BLaER1 treated with 17β-estradiol and CSF1 and Interleukin-3, amounts not matched to agents 10 nM and 100 nM (cell line): ENCODE measurements at regions not wholly inside any gene's neighbourhood (a gene's known extent, or its start where the extent isn't known, plus 50 kb on each side); places are given as distances from the start of the nearest gene placed in this dataset.
"Not testable (repeated sequence)": the region's sequence is repeated elsewhere in the genome, so short reads cannot be mapped to it uniquely, and the experiment has no call there.

Experiments used
- H3K27ac ChIP-seq, 11 experiments: shearing (Covaris generic); formaldehyde crosslinking; 2 replicates each; pipeline ENCODE4 v1.8.1; 2022
- H3K27me3 ChIP-seq, 11 experiments: shearing (Covaris generic); formaldehyde crosslinking; 2 replicates each; pipeline ENCODE4 v1.8.1; 2022
- H3K36me3 ChIP-seq, 11 experiments: shearing (Covaris generic); formaldehyde crosslinking; 2 replicates each; pipeline ENCODE4 v1.8.1; 2022
- H3K4me1 ChIP-seq, 10 experiments: shearing (Covaris generic); formaldehyde crosslinking; 2 replicates each; pipeline ENCODE4 v1.8.1; 2022
- H3K4me2 ChIP-seq, 11 experiments: shearing (Covaris generic); formaldehyde crosslinking; 2 replicates each; pipeline ENCODE4 v1.8.1; 2022
- H3K4me3 ChIP-seq, 10 experiments: shearing (Covaris generic); formaldehyde crosslinking; 2 replicates each; pipeline ENCODE4 v1.8.1; 2022
- H3K9ac ChIP-seq, 11 experiments: shearing (Covaris generic); formaldehyde crosslinking; 2 replicates each; pipeline ENCODE4 v1.8.1; 2022
- H3K9me3 ChIP-seq, 11 experiments: shearing (Covaris generic); formaldehyde crosslinking; replicated peaks in 1 of 11; 2 replicates each; pipeline ENCODE4 v1.8.1; 2022
- H4K20me1 ChIP-seq, 11 experiments: shearing (Covaris generic); formaldehyde crosslinking; 2 replicates each; pipeline ENCODE4 v1.8.1; 2022
- Cebpa-rat ChIP-seq, 11 experiments: shearing (Covaris generic); IDR thresholded peaks; 2 replicates each; pipeline ENCODE4 v1.8.1; 2022

GRCh38 chr7:19284136-19284535, 138.9 kb upstream of the FERD3L start:
- no peak for TF ChIP-seq Cebpa-rat (IDR thresholded peaks at IDR 0.05)
- 0 out of 22 replicates have a peak, but pooled peaks cover 0 to 2% (median 0%) of the 10 kb centered on the region in 11 experiments for H3K9me3 ChIP-seq
- no peak overlapping the region for H3K27ac ChIP-seq
- no peak overlapping the region for H3K9ac ChIP-seq
- no peaks in the 10 kb centered on the region for H3K4me1 ChIP-seq
- no peaks in the 10 kb centered on the region for H3K36me3 ChIP-seq
- no peak overlapping the region for H3K4me3 ChIP-seq
- H3K4me2 ChIP-seq: no peak overlapping the region
- no peaks in the 10 kb centered on the region for H4K20me1 ChIP-seq
- H3K27me3 ChIP-seq: no peaks in the 10 kb centered on the region

- H3K9me3 ChIP-seq: peaks cover 0 to 8% (median 0%) of the 10 kb centered on the region in 11 experiments; a peak in 1 of 22 replicates
- TF ChIP-seq Cebpa-rat (IDR thresholded peaks at IDR 0.05): no peak
Observed at GRCh38 chr7:19275000-19275399, 129.8 kb upstream of the FERD3L start.

GRCh38 chr7:19272329-19272728, 127.1 kb upstream of the FERD3L start:
- not testable (repeated sequence) for H3K4me1 ChIP-seq, H4K20me1 ChIP-seq

More at GRCh38 chr7:19275000-19275399, 129.8 kb upstream of the FERD3L start:
- Histone ChIP-seq H3K4me3 (no peak overlapping the region), H3K36me3 (no peaks in the 10 kb centered on the region), H3K4me1 (no peaks in the 10 kb centered on the region), H3K9ac (no peak overlapping the region), H3K4me2 (no peak overlapping the region), H4K20me1 (no peaks in the 10 kb centered on the region), H3K27ac (no peak overlapping the region), H3K27me3 (no peaks in the 10 kb centered on the region)

GRCh38 chr7:19269301-19269700, 124.1 kb upstream of the FERD3L start:
- no peak for TF ChIP-seq Cebpa-rat (IDR thresholded peaks at IDR 0.05)
- H3K27ac ChIP-seq: no peak overlapping the region
- no peaks in the 10 kb centered on the region for H3K36me3 ChIP-seq
- H4K20me1 ChIP-seq: no peaks in the 10 kb centered on the region
- no peaks in the 10 kb centered on the region for H3K27me3 ChIP-seq
- H3K4me3 ChIP-seq: no peak overlapping the region
- H3K4me2 ChIP-seq: no peak overlapping the region
- no peak overlapping the region for H3K9ac ChIP-seq
- H3K9me3 ChIP-seq: no peaks in the 10 kb centered on the region
- H3K4me1 ChIP-seq: no peaks in the 10 kb centered on the region

More at GRCh38 chr7:19272329-19272728, 127.1 kb upstream of the FERD3L start:
- H3K4me3 ChIP-seq, H3K27ac ChIP-seq, H3K36me3 ChIP-seq, H3K9me3 ChIP-seq, H3K9ac ChIP-seq, H3K27me3 ChIP-seq, H3K4me2 ChIP-seq: not testable (repeated sequence)

GRCh38 chr7:19268737-19269136, 123.5 kb upstream of the FERD3L start:
- TF ChIP-seq Cebpa-rat (IDR thresholded peaks at IDR 0.05): no peak
- no peaks in the 10 kb centered on the region for H4K20me1 ChIP-seq
- no peak overlapping the region for H3K4me3 ChIP-seq
- H3K9me3 ChIP-seq: no peaks in the 10 kb centered on the region
- no peak overlapping the region for H3K9ac ChIP-seq
- no peaks in the 10 kb centered on the region for H3K36me3 ChIP-seq
- H3K27me3 ChIP-seq: no peaks in the 10 kb centered on the region
- no peaks in the 10 kb centered on the region for H3K4me1 ChIP-seq
- no peak overlapping the region for H3K27ac ChIP-seq
- no peak overlapping the region for H3K4me2 ChIP-seq

- no peak overlapping the region for H3K27ac ChIP-seq
- H3K4me2 ChIP-seq: no peak overlapping the region
- no peaks in the 10 kb centered on the region for H3K4me1 ChIP-seq
- no peak overlapping the region for H3K4me3 ChIP-seq
- no peaks in the 10 kb centered on the region for H3K27me3 ChIP-seq
- no peak for TF ChIP-seq Cebpa-rat (IDR thresholded peaks at IDR 0.05)
- no peaks in the 10 kb centered on the region; a peak in 2 of 22 replicates for H3K9me3 ChIP-seq
- H3K9ac ChIP-seq: no peak overlapping the region
- H4K20me1 ChIP-seq: no peaks in the 10 kb centered on the region
- H3K36me3 ChIP-seq: no peaks in the 10 kb centered on the region
Observed at GRCh38 chr7:19262826-19263225, 117.6 kb upstream of the FERD3L start.

GRCh38 chr7:19249281-19249680, 104.1 kb upstream of the FERD3L start:
- Histone ChIP-seq H3K27ac (no peak overlapping the region), H3K27me3 (no peaks in the 10 kb centered on the region), H3K4me2 (no peak overlapping the region), H3K9me3 (peaks cover 0 to 10% (median 4%) of the 10 kb centered on the region in 11 experiments; a peak in 6 of 22 replicates), H4K20me1 (no peaks in the 10 kb centered on the region), H3K36me3 (no peaks in the 10 kb centered on the region), H3K9ac (no peak overlapping the region), H3K4me1 (no peaks in the 10 kb centered on the region), H3K4me3 (no peak overlapping the region)
- no peak for TF ChIP-seq Cebpa-rat (IDR thresholded peaks at IDR 0.05)

- Histone ChIP-seq H3K4me1 (no peaks in the 10 kb centered on the region), H3K4me3 (no peak overlapping the region), H3K9ac (no peak overlapping the region), H3K27ac (no peak overlapping the region), H3K9me3 (peaks cover 0 to 10% (median 4%) of the 10 kb centered on the region in 11 experiments; a peak in 6 of 22 replicates), H4K20me1 (no peaks in the 10 kb centered on the region), H3K4me2 (no peak overlapping the region), H3K36me3 (no peaks in the 10 kb centered on the region), H3K27me3 (no peaks in the 10 kb centered on the region)
- no peak for TF ChIP-seq Cebpa-rat (IDR thresholded peaks at IDR 0.05)
Observed at GRCh38 chr7:19248681-19249080, 103.5 kb upstream of the FERD3L start.

- Histone ChIP-seq H3K4me3 (no peak overlapping the region), H3K9me3 (peaks cover 0 to 10% (median 4%) of the 10 kb centered on the region in 11 experiments; a peak in 6 of 22 replicates), H3K4me1 (no peaks in the 10 kb centered on the region), H3K36me3 (no peaks in the 10 kb centered on the region), H3K27me3 (no peaks in the 10 kb centered on the region), H3K4me2 (no peak overlapping the region), H4K20me1 (no peaks in the 10 kb centered on the region), H3K9ac (no peak overlapping the region), H3K27ac (no peak overlapping the region)
- no peak for TF ChIP-seq Cebpa-rat (IDR thresholded peaks at IDR 0.05)
Observed at GRCh38 chr7:19248115-19248514, 102.9 kb upstream of the FERD3L start.

GRCh38 chr7:19247017-19247416, 101.8 kb upstream of the FERD3L start:
- Histone ChIP-seq H3K27me3 (no peaks in the 10 kb centered on the region), H3K27ac (no peak overlapping the region), H4K20me1 (no peaks in the 10 kb centered on the region), H3K36me3 (no peaks in the 10 kb centered on the region), H3K4me1 (no peaks in the 10 kb centered on the region), H3K9me3 (peaks cover 0 to 15% (median 7%) of the 10 kb centered on the region in 11 experiments; a peak in 6 of 22 replicates), H3K4me2 (no peak overlapping the region), H3K9ac (no peak overlapping the region), H3K4me3 (no peak overlapping the region)
- no peak for TF ChIP-seq Cebpa-rat (IDR thresholded peaks at IDR 0.05)
